ENCODE measurements at regions not wholly inside any gene's neighbourhood (a gene's known extent, or its start where the extent isn't known, plus 50 kb on each side); places are given as distances from the start of the nearest gene placed in this dataset.
"Not testable (repeated sequence)": the region's sequence is repeated elsewhere in the genome, so short reads cannot be mapped to it uniquely, and the experiment has no call there.

- no peak for DNase-seq (ENCODE audit: low read depth in 3 of 3, low spot score in 2 of 3)
Observed at GRCh38 chr1:101408212-101409042, 171.6 kb downstream of the S1PR1 start.

GRCh38 chr1:101409102-101409501 lies 172.3 kb downstream of the S1PR1 start:
- no peak for DNase-seq (ENCODE audit: low read depth in 3 of 3, low spot score in 2 of 3)

DNA sequence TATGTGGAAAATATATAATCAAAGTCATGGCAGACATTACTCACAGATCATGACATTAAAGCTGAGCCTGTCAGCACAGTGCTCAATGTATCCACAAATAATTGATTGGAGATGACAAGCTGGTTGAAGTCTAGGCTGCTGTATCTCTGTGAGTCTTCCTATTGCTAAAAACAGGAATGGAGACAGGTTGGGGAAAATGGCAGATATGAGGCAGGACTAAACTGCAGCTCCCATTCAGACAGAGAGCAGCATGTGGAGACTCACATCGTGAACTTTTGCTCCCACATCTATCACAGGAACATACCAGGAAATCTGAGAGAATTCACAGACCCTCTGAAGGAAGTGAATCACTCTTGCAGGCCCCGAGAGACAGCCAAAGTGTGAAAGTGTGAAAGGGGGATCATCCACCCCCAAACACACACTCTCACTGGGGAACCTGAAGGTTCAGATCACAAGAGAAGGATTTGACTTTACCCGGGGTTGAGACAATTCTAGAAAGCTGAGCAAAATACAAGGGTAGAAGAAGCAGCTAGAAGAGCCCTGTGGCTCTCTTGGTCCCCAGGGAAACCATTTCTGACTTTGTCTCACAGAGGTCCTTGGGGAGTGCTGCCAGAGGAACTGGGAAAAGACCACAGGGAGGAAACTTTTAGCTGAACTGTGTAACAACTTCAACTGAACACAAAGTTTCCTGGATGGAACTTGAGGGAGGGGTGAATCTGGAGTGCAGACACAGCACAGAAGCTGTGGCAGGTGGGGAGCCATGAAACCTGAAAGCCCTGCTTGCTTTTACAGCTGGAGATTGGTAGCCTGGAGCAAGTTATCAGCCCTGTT lies 173.4 kb downstream of the S1PR1 start:
- DNase-seq (ENCODE audit: low read depth in 3 of 3, low spot score in 2 of 3): no peak

- DNase-seq (ENCODE audit: low read depth in 3 of 3, low spot score in 2 of 3): no peak
Observed at GRCh38 chr1:101420406-101420805, 183.6 kb downstream of the S1PR1 start.

GRCh38 chr1:101428083-101428482 lies 191.3 kb downstream of the S1PR1 start:
- DNase-seq (ENCODE audit: low read depth in 3 of 3, low spot score in 2 of 3): not testable (repeated sequence)

DNA sequence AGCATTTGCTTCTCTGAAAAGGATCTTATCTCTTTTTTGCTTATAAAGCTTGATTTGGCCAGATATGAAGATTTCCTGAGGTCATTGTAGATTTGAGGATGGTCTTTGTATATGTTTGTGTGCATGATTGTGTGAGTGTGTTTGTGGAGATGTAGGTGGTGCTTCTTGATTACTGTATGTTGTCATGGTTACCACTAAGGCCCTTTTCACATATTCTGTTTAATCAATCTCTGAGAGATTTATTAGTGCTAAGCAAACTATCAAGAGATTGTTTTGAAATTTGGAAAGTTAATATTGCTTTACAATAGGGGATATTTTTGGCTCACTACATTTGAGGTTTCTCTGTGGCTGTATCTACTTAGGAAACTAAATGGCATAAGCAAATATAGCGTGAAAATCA lies 191.7 kb downstream of the S1PR1 start:
- no peak for DNase-seq (ENCODE audit: low read depth in 3 of 3, low spot score in 2 of 3)

GRCh38 chr1:101431956-101432510 lies 195.2 kb downstream of the S1PR1 start:
- DNase-seq (ENCODE audit: low read depth in 3 of 3, low spot score in 2 of 3): no peak

DNA sequence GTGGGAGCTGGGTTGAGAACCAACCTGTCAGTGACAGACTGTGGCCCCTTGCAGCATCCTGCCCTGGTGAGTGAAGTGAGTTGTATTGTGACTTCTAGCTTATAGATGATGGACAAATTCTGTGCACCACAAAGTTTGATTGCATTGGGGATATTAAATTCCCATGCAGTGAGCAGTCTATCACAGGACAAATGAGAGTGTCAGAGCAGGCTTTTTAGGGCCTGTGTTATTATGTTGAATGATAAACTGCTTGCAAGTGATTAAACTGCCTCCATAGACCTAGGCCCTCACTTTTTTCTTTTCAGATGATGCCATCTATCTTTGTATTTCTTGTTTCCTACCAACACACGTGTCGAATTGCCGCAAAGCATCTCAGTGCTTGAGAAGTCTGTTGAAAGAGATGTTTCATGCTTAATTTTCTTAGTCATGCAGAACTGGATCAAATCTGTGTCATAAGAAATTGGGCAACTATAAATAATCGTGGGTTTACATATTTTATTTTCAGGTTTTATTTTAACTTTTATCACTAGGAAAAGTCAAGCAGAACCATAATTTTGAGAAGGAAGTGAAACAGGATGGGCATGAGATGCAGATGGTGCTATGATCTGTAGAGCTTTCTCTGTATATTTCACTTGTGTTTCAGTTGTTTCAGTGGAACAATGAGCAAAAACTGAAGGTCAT lies 199.2 kb downstream of the S1PR1 start:
- no peak for DNase-seq (ENCODE audit: low read depth in 3 of 3, low spot score in 2 of 3)

DNA sequence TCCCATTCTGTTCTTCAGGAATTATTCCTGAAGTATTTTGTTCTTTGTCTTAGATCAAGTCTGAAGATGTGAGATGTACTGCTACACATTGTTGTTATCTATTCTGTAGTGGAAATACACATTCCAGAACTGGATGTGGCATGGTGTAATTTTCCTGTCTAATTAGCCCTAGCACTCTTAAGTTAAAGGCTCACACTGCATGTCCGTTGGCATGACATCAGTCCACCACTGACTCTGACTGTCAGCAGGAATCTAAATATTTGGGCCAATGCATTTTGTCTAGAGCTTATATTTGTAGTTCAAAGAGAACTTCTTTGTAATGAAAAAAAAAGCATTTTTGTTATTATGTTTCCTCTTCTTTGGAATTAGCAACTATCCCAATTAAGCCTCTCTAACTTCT lies 201.0 kb downstream of the S1PR1 start:
- DNase-seq (ENCODE audit: low read depth in 3 of 3, low spot score in 2 of 3): no peak

GRCh38 chr1:101438359-101438758 lies 201.5 kb downstream of the S1PR1 start:
- DNase-seq (ENCODE audit: low read depth in 3 of 3, low spot score in 2 of 3): no peak

- DNase-seq (ENCODE audit: low read depth in 3 of 3, low spot score in 2 of 3): peak in 1 of 3 donors; percentile 7
Observed at GRCh38 chr1:101440485-101440884, 203.7 kb downstream of the S1PR1 start.

DNA sequence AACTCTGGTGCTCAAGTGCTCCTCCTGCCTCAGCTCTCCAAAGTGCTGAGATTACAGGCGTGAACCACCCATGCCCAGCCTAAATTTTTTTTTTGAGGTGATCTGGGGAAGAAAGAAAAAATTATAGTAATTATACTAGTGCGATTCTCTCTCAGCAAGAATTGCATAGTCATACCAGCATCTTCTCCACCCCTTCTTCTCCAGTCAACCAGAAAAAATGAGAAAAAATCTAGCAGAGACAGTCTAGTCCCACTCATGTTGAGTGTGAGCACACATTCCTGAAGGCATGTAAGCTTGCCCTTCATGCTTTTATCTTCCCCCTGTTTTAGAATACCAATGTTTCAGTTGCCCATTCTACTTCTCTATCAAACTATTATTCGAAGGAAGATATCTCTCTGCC lies 207.6 kb downstream of the S1PR1 start:
- no peak for DNase-seq (ENCODE audit: low read depth in 3 of 3, low spot score in 2 of 3)

- no peak for DNase-seq (ENCODE audit: low read depth in 3 of 3, low spot score in 2 of 3)
Observed at GRCh38 chr1:101444873-101445618, 208.2 kb downstream of the S1PR1 start.

DNA sequence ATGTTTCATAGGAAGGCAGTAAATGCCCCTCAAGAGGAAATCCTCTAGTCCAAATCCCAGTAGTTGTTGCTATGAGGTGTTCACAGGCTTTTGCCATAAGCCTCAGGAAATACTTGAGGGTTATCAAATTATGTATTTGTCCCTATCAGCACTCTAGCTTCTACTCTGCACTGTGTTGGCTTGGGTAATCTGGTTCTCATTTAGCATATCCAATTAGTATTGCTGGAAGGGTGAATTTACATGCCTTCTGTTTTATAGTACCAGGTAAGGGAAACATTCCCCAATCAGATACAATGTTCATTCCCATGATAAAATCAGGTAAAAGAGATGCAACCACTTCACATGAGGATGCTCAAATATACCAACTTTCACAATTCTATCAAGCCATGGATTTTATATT lies 211.2 kb downstream of the S1PR1 start:
- DNase-seq (ENCODE audit: low read depth in 3 of 3, low spot score in 2 of 3): no peak

GRCh38 chr1:101450691-101451090 lies 213.9 kb downstream of the S1PR1 start:
- DNase-seq (ENCODE audit: low read depth in 3 of 3, low spot score in 2 of 3): not testable (repeated sequence)

DNA sequence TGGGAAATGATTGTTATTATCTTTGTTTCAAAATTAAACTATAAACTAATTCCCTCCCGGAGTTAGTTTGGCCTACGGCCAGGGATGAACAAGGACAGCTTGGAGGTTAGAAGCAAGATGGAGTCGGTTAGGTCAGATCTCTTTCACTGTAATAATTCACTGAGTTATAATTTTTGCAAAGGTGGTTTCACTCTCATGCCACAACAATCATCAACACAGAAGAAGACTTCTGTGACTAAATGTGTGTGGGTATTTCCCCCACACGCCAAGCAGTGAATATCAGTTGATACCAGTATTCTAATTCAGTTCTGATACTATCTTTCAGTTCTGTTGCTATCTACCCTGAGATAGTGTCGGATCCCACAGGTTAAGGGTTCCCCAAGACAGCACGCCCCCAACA lies 215.1 kb downstream of the S1PR1 start:
- DNase-seq (ENCODE audit: low read depth in 3 of 3, low spot score in 2 of 3): no peak

DNA sequence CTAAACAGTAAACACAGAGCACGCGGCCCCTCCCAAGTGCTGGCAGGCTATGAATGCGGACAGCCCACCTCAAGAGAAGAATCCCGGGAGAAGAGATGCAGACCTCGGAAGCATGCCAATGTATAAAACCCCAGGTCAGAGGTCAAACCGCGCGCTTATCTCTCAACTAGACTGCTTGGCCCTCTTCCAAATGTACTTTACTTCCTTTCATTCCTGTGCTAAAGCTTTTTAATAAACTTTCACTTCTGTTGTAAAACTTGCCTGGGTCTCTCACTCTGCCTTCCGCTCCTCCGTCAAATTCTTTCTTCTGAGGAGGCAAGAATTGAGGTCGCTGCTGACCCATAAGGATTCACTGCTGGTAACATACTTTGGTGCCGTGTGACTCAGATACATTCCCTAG lies 216.0 kb downstream of the S1PR1 start:
- DNase-seq (ENCODE audit: low read depth in 3 of 3, low spot score in 2 of 3): no peak

DNA sequence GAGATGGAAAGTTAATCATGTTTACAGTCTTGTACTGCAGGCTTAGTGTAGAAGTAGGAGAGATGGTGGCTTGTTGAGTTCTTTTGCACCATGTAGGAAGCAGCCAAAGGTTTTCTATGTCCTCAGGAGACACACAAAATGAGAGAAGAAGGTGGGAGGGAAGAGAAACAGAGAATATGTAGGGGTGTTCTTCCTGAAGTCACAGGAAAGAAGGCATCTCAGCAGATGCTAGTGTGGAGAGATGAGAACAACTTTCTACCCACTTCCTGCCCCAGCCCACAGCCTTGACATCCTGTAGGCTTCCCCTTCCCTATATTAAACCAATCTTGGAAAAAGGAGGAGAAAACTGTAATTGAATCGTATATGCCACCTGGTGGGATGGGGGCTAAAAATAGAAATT lies 217.0 kb downstream of the S1PR1 start:
- DNase-seq (ENCODE audit: low read depth in 3 of 3, low spot score in 2 of 3): no peak

GRCh38 chr1:101455166-101455565 lies 218.3 kb downstream of the S1PR1 start:
- no peak for DNase-seq (ENCODE audit: low read depth in 3 of 3, low spot score in 2 of 3)

- DNase-seq (ENCODE audit: low read depth in 3 of 3, low spot score in 2 of 3): no peak
Observed at GRCh38 chr1:101460739-101461138, 223.9 kb downstream of the S1PR1 start.

Data from right renal cortex interstitium (tissue), 3 donors.